Smooth muscle cell (in vitro differentiated cells): ENCODE measurements at regions not wholly inside any gene's neighbourhood (a gene's known extent, or its start where the extent isn't known, plus 50 kb on each side); places are given as distances from the start of the nearest gene placed in this dataset.

Experiments used
- DNase-seq: peaks from one replicate; lab custom pipeline; 2025; ENCODE audit not compliant: unreplicated experiment; lab: John Stamatoyannopoulos, UW
- H2AFZ ChIP-seq: fragments of 200-600 bp; sonication (generic); 2 replicates; pipeline ENCODE4 v1.6.0; 2016; ENCODE audit warnings: antibody characterized with exemption, low read depth, mild to moderate bottlenecking
- H3F3A ChIP-seq: fragments of 200-600 bp; sonication (generic); 2 replicates; pipeline ENCODE4 v1.6.0; 2017; ENCODE audit warnings: antibody characterized with exemption, low read depth
- H3K27ac ChIP-seq: fragments of 200-600 bp; sonication (generic); 2 replicates; pipeline ENCODE4 v1.5.1; 2016; ENCODE audit warnings: low read depth, mild to moderate bottlenecking
- H3K27me3 ChIP-seq: fragments of 200-600 bp; sonication (generic); 2 replicates; pipeline ENCODE4 v1.6.1; 2016; ENCODE audit warnings: low read depth, mild to moderate bottlenecking
- H3K36me3 ChIP-seq: fragments of 200-600 bp; sonication (generic); 2 replicates; pipeline ENCODE4 v1.5.1; 2016; ENCODE audit warnings: low read depth
- H3K4me1 ChIP-seq: fragments of 200-600 bp; sonication (generic); 2 replicates; pipeline ENCODE4 v1.5.1; 2016; ENCODE audit warnings: low read depth
- H3K4me2 ChIP-seq: fragments of 200-600 bp; sonication (generic); 2 replicates; pipeline ENCODE4 v1.6.0; 2016; ENCODE audit warnings: mild to moderate bottlenecking
- H3K4me3 ChIP-seq: fragments of 200-600 bp; sonication (generic); 2 replicates; pipeline ENCODE4 v1.5.1; 2016; ENCODE audit warnings: mild to moderate bottlenecking
- H3K79me2 ChIP-seq: fragments of 200-600 bp; sonication (generic); 2 replicates; pipeline ENCODE4 v1.6.0; 2016; ENCODE audit warnings: low read depth, mild to moderate bottlenecking
- H3K9ac ChIP-seq: fragments of 200-600 bp; sonication (generic); 2 replicates; pipeline ENCODE4 v1.6.0; 2016; ENCODE audit warnings: low read depth
- H3K9me3 ChIP-seq: fragments of 200-600 bp; sonication (generic); replicated peaks from 2 replicates; pipeline ENCODE4 v1.5.1; 2016; ENCODE audit warnings: low read depth
- H4K20me1 ChIP-seq: fragments of 200-600 bp; sonication (generic); 2 replicates; pipeline ENCODE4 v1.6.0; 2016; ENCODE audit warnings: low read depth
- CTCF ChIP-seq: fragments of 200-600 bp; sonication (generic); IDR thresholded peaks from 2 replicates; pipeline ENCODE4 v1.5.1; 2017; ENCODE audit warnings: borderline replicate concordance, mild to moderate bottlenecking, antibody characterized with exemption; ENCODE audit not compliant: insufficient read depth, poor library complexity, severe bottlenecking
- WGBS: methylation state at CpG from one replicate; pipeline ENCODE4 v1.1.7; 2016; ENCODE audit warnings: low lambda C conversion rate; 5-methylcytosine and 5-hydroxymethylcytosine counted together

- H3K4me1 ChIP-seq = no peaks in the 10 kb centered on the region
- H3K4me2 ChIP-seq = no peak overlapping the region
- no peaks in the 10 kb centered on the region for H3K9me3 ChIP-seq
- no peak for TF ChIP-seq CTCF
- H3K9ac ChIP-seq = no peak overlapping the region
- DNase-seq = no peak
- no peak overlapping the region for H3K27ac ChIP-seq
- WGBS = 38% methylated on average over 5 of the region's 5 CpGs
- H3F3A ChIP-seq = no peaks in the 10 kb centered on the region
- H3K4me3 ChIP-seq = no peak overlapping the region
- H4K20me1 ChIP-seq = no peaks in the 10 kb centered on the region
- H3K79me2 ChIP-seq = no peaks in the 10 kb centered on the region
- no peaks in the 10 kb centered on the region for H3K36me3 ChIP-seq
- no peaks in the 10 kb centered on the region for H3K27me3 ChIP-seq
- peak overlapping the region; percentile 76 for H2AFZ ChIP-seq
These were observed 195.2 kb downstream of the ATXN7L3B start for GRCh38 chr12:74732826-74733225.

- no peaks in the 10 kb centered on the region for H4K20me1 ChIP-seq
- 80% methylated on average over 4 of the region's 4 CpGs for WGBS
- H3F3A ChIP-seq = no peaks in the 10 kb centered on the region
- H2AFZ ChIP-seq = no peak overlapping the region
- no peak for TF ChIP-seq CTCF
- no peaks in the 10 kb centered on the region for H3K36me3 ChIP-seq
- no peak overlapping the region for H3K4me2 ChIP-seq
- DNase-seq = no peak
- H3K27me3 ChIP-seq = no peaks in the 10 kb centered on the region
- no peaks in the 10 kb centered on the region for H3K79me2 ChIP-seq
- no peaks in the 10 kb centered on the region for H3K4me1 ChIP-seq
- H3K9ac ChIP-seq = no peak overlapping the region
- no peak overlapping the region for H3K27ac ChIP-seq
- H3K4me3 ChIP-seq = no peak overlapping the region
- no peaks in the 10 kb centered on the region for H3K9me3 ChIP-seq
These were observed 203.5 kb downstream of the ATXN7L3B start for GRCh38 chr12:74741112-74741511.

GRCh38 chr12:74747305-74747704 lies 209.7 kb downstream of the ATXN7L3B start:
- H3K4me2 ChIP-seq = no peak overlapping the region
- no peak overlapping the region for H3K27ac ChIP-seq
- H3K4me1 ChIP-seq = no peaks in the 10 kb centered on the region
- DNase-seq = no peak
- H3K4me3 ChIP-seq = no peak overlapping the region
- H4K20me1 ChIP-seq = no peaks in the 10 kb centered on the region
- H3F3A ChIP-seq = peaks cover 8% of the 10 kb centered on the region
- no peaks in the 10 kb centered on the region for H3K27me3 ChIP-seq
- H3K9me3 ChIP-seq = no peaks in the 10 kb centered on the region
- H3K9ac ChIP-seq = no peak overlapping the region
- no peaks in the 10 kb centered on the region for H3K36me3 ChIP-seq
- H2AFZ ChIP-seq = no peak overlapping the region
- H3K79me2 ChIP-seq = no peaks in the 10 kb centered on the region
- TF ChIP-seq CTCF = peak; percentile 52

GRCh38 chr12:74751441-74751840 lies 213.8 kb downstream of the ATXN7L3B start:
- H3K9me3 ChIP-seq = no peaks in the 10 kb centered on the region
- no peak overlapping the region for H3K9ac ChIP-seq
- no peak for DNase-seq
- 24% methylated on average over 1 of the region's 1 CpG for WGBS
- no peaks in the 10 kb centered on the region for H3K4me1 ChIP-seq
- H3K27ac ChIP-seq = peak overlapping the region; percentile 68
- H3K4me3 ChIP-seq = no peak overlapping the region
- peak overlapping the region; percentile 49 for H3K4me2 ChIP-seq
- H3K27me3 ChIP-seq = no peaks in the 10 kb centered on the region
- no peaks in the 10 kb centered on the region for H4K20me1 ChIP-seq
- H3K79me2 ChIP-seq = no peaks in the 10 kb centered on the region
- no peak for TF ChIP-seq CTCF
- no peaks in the 10 kb centered on the region for H3K36me3 ChIP-seq
- peaks cover 8% of the 10 kb centered on the region for H3F3A ChIP-seq
- H2AFZ ChIP-seq = no peak overlapping the region
